NT2/D1 (cell line): ENCODE measurements at regions not wholly inside any gene's neighbourhood (a gene's known extent, or its start where the extent isn't known, plus 50 kb on each side); places are given as distances from the start of the nearest gene placed in this dataset.

Experiments
- SUZ12 ChIP-seq: IDR thresholded peaks from 2 replicates; pipeline ENCODE4 v1.6.1; 2011; ENCODE audit not compliant: insufficient read length, insufficient read depth; ENCODE audit errors: extremely low read depth
- YY1 ChIP-seq: IDR thresholded peaks from 2 replicates; pipeline ENCODE4 v1.6.1; 2011; ENCODE audit not compliant: insufficient read length, insufficient read depth
- ZNF274 ChIP-seq: IDR thresholded peaks from 2 replicates; pipeline ENCODE4 v1.6.1; 2011; ENCODE audit warnings: mild to moderate bottlenecking, low read depth, low read length

- TF ChIP-seq YY1 (no peak), ZNF274 (no peak), SUZ12 (no peak)
These were observed 214.9 kb downstream of the BARHL2 start for GRCh38 chr1:90502194-90502593.
